Stimulated activated CD4-positive, alpha-beta T cell treated with anti-CD3 and anti-CD28 coated beads, TNF-alpha, amount 100 ng/mL, for 4 hours (primary cell): ENCODE measurements at regions not wholly inside any gene's neighbourhood (a gene's known extent, or its start where the extent isn't known, plus 50 kb on each side); places are given as distances from the start of the nearest gene placed in this dataset.
"Not testable (repeated sequence)": the region's sequence is repeated elsewhere in the genome, so short reads cannot be mapped to it uniquely, and the experiment has no call there.

Experiments
- DNase-seq, 3 experiments: peaks; one replicate each; pipeline ENCODE4 v3.0.0-alpha.2; 2020; ENCODE audit warnings: low read depth in 3 of 3

GRCh38 chr13:85216576-85216975 lies 582.6 kb downstream of the SLITRK6 start:
- no peak for DNase-seq

- DNase-seq = no peak
Observed at GRCh38 chr13:85212692-85213091, 586.5 kb downstream of the SLITRK6 start.

- DNase-seq = no peak
Observed at GRCh38 chr13:85204668-85205344, 594.4 kb downstream of the SLITRK6 start.

GRCh38 chr13:85197431-85197830 lies 601.8 kb downstream of the SLITRK6 start:
- no peak for DNase-seq

GRCh38 chr13:85194482-85194881 lies 604.7 kb downstream of the SLITRK6 start:
- DNase-seq = no peak

GRCh38 chr13:85191996-85192718 lies 607.1 kb downstream of the SLITRK6 start:
- no peak for DNase-seq

- no peak for DNase-seq
Observed at GRCh38 chr13:85186356-85187045, 612.7 kb downstream of the SLITRK6 start.

- no peak for DNase-seq
Observed at GRCh38 chr13:85174291-85174690, 624.9 kb downstream of the SLITRK6 start.

- DNase-seq = no peak
Observed at GRCh38 chr13:85170372-85170771, 628.8 kb downstream of the SLITRK6 start.

- no peak for DNase-seq
Observed at GRCh38 chr13:85166891-85167290, 632.3 kb downstream of the SLITRK6 start.

- DNase-seq = no peak
Observed at GRCh38 chr13:85163063-85163462, 636.2 kb downstream of the SLITRK6 start.

- DNase-seq = no peak
Observed at GRCh38 chr13:85148009-85148408, 651.2 kb downstream of the SLITRK6 start.

- no peak for DNase-seq
Observed at GRCh38 chr13:85142351-85142927, 656.8 kb downstream of the SLITRK6 start.

- DNase-seq = no peak
Observed at GRCh38 chr13:85141401-85141800, 657.8 kb downstream of the SLITRK6 start.

GRCh38 chr13:85140192-85140591 lies 659.0 kb downstream of the SLITRK6 start:
- DNase-seq = no peak

GRCh38 chr13:85137516-85137915 lies 661.7 kb downstream of the SLITRK6 start:
- no peak for DNase-seq

- no peak for DNase-seq
Observed at GRCh38 chr13:85132986-85133385, 666.2 kb downstream of the SLITRK6 start.

GRCh38 chr13:85123501-85123900 lies 675.7 kb downstream of the SLITRK6 start:
- DNase-seq = not testable (repeated sequence)

- DNase-seq = no peak
Observed at GRCh38 chr13:85108356-85108755, 690.9 kb downstream of the SLITRK6 start.

- no peak for DNase-seq
Observed at GRCh38 chr13:85099245-85099644, 700.0 kb downstream of the SLITRK6 start.

- no peak for DNase-seq
Observed at GRCh38 chr13:85095418-85096272, 703.6 kb downstream of the SLITRK6 start.
